H1 (cell line): ENCODE measurements at regions not wholly inside any gene's neighbourhood (a gene's known extent, or its start where the extent isn't known, plus 50 kb on each side); places are given as distances from the start of the nearest gene placed in this dataset.

Experiments
- SP1 ChIP-seq: IDR thresholded peaks from 2 replicates; pipeline ENCODE4 v1.6.1; 2011; ENCODE audit warnings: low read depth, low read length
- TEAD4 ChIP-seq: IDR thresholded peaks from 2 replicates; pipeline ENCODE4 v1.6.1; 2012; ENCODE audit warnings: low read depth, low read length, inconsistent platforms, mixed read lengths
- TF ChIP-seq, protein P1 (sequence below), 3 experiments: IDR thresholded peaks; 1 replicate in 2 of 3; 2 replicates in 1 of 3; pipeline versions ENCODE4 v1.5.1 to v1.6.1; 2011; ENCODE audit warnings: low read length in 3 of 3, mild to moderate bottlenecking in 3 of 3, inconsistent platforms in 2 of 3, low read depth in 1 of 3, moderate library complexity in 1 of 3; ENCODE audit not compliant: insufficient read depth in 1 of 3; ENCODE audit errors: control extremely low read depth in 1 of 3

DNA sequence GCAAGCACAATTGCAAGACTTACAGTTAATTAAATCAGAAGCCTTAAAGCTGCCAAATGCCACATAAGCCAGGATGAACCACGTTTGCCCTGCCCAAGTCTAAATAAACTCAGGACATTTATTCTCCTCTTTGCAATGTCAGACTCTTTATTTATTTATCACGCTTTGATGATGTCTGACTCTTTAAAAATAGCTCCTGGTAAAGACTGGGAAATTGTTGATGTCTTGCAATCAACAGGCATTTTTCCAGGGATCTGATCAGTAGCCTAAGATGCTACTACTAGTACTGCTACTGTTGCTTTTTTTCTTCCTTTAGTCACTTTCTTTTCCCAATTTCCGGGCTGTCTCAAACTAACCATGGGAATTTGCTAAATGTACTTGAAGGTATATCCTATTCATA, 365.8 kb upstream of the MARCKS start:
- TF ChIP-seq SP1 (no peak), TEAD4 (no peak)
- TF ChIP-seq, protein P1, sequence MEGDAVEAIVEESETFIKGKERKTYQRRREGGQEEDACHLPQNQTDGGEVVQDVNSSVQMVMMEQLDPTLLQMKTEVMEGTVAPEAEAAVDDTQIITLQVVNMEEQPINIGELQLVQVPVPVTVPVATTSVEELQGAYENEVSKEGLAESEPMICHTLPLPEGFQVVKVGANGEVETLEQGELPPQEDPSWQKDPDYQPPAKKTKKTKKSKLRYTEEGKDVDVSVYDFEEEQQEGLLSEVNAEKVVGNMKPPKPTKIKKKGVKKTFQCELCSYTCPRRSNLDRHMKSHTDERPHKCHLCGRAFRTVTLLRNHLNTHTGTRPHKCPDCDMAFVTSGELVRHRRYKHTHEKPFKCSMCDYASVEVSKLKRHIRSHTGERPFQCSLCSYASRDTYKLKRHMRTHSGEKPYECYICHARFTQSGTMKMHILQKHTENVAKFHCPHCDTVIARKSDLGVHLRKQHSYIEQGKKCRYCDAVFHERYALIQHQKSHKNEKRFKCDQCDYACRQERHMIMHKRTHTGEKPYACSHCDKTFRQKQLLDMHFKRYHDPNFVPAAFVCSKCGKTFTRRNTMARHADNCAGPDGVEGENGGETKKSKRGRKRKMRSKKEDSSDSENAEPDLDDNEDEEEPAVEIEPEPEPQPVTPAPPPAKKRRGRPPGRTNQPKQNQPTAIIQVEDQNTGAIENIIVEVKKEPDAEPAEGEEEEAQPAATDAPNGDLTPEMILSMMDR (IDR thresholded peaks at IDR 0.05; ENCODE audit: control extremely low read depth in 1 of 3, insufficient read depth in 1 of 3, low read depth in 1 of 3, low read length in 3 of 3) = no peak
